NCI-H345 treated with DMSO at 0.1 percent for 48 hours (cell line): ENCODE measurements at regions not wholly inside any gene's neighbourhood (a gene's known extent, or its start where the extent isn't known, plus 50 kb on each side); places are given as distances from the start of the nearest gene placed in this dataset.

Source experiments
- DNase-seq: peaks from one replicate; lab custom pipeline; 2025; ENCODE audit not compliant: unreplicated experiment; lab: John Stamatoyannopoulos, UW

DNA sequence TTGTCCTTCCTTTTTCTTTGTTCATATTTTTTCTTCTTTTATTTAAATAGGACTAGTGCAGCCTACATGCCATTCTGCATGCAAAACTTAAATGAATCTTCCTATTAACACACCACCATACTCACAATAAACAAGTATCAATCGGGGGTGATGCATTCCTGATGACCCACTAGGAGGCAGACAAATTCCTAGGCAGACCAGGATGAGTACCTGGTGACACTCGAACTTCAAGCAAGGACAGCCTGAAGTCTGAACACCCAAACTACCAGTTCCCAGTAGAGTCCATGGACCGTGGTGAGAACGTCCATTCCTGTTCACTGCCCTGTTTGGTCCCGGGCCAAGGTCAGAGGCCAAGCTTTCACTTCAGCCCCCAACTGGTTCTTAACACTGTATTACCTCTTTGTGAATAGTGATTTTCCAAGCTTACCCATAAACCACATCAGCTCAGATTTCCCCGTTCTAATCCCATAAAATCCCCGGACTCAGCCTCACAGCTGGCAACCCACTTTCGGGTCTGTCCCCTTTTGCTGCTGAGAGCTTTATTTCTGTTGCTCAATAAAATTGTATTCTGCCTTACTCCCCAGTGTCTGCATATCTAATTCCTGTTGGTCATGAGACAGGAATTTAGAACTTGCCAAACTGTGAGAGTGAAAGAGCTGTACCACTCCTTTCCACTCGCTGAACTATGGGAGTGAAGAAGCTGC lies 1286.6 kb downstream of the FSTL5 start:
- DNase-seq: no peak

DNA sequence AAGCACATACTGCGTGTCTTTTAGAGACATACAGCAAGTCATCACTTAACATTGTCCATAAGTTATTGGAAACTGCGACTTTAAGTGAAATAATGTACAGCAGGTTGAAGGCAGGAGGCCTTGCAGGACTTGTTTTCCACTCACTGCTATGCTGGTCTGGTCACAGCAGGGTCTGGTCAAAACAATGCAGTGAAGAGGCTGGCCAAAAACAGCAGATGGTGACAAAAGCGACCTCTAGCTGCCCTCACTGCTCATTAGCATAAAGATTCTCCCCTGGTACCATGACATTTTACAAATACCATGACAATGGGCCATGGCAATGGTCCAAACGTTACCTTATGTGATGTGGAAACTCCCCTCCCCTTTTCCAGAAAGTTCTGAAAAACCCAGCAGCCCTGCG lies 1283.6 kb downstream of the FSTL5 start:
- no peak for DNase-seq

DNA sequence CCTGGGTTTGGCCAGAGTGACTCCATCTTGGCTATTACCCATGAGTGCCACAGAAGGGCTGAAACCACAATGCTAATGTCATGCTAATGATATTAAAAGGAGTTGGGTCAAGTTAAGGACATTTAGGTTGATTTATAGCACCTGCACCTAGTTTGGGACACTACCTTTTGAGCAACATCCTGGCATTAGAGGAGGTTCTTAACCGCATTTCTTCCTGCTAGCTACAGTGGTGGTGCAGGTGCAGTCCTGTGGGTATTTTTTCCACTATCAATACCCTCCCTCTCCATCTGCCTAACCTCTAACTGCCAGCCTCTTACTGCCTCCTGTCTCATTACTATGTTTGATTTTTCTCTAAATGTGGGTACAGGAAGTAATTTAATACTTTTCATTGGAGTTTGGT lies 1276.1 kb downstream of the FSTL5 start:
- no peak for DNase-seq

DNA sequence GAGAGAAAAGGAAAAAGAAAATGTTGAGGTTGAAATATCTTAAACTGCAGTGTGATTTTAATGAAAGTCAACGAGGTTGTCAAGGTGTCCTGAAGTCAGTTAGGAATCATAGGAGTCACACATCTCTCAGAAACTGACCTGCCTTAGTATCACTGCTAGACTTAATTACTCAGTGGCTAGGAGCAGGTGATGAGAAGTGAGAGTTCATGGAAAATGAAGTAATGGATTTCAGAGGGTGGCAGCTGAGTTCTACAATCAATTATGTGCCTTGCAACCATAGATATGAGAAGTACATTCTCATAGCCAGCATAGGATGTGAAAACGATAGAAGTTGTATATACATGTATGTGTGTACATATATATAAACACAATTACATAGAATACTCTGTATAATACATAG lies 1269.7 kb downstream of the FSTL5 start:
- no peak for DNase-seq

DNA sequence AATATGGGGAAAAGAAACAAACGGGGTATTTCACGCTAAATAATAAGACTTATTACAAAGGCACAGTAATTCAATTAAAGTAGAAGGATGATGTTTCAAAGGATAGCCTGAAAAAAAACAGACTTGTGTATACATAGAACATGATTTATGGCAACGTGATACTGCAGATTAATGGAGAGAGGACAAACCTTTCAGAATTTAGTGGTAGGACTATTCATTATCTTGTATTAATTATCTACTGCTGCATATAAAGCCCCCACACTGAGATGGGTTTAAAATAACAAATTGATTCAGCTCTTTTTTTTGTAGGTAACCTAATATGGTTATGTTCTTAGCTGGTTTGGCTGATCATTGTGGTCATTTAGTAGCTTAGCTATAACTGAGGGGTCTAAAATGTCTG lies 1269.0 kb downstream of the FSTL5 start:
- DNase-seq: no peak

DNA sequence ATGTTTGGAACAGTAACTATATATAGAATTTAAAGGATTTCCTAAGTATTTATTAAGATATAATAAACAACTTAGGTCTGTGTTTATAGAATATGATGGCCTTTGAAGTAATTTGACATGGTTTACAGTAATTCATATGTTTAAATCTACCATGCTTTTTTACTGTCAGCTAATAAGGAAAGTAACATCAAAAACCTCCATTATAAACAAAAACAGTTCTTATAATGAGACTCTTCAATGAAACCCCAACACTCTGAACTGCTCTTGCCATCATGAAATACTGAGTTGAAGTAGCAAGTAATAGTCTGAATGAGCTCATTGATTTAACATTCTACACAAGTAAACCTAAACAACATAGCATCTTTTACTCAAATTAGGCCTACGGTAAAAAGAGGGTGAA lies 1236.5 kb downstream of the FSTL5 start:
- no peak for DNase-seq

DNA sequence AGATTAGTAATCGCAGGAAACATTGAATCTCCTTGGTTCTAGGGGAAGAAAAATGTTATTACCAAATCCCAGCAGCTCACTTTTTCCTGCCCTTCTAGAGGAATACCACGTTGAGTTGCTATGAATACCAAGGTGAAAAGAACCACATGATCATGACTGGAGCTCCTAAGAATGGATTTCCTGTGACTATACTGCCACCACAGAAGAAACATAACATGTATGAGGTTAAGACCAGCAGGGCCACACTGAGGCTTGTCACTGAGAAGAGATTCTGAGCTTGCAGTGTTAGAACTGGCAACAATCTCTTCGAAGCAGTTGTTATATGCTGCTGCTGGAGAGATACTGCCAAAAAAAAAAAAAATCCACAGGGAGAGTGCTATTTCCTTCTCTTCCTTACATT lies 1235.3 kb downstream of the FSTL5 start:
- DNase-seq: no peak

DNA sequence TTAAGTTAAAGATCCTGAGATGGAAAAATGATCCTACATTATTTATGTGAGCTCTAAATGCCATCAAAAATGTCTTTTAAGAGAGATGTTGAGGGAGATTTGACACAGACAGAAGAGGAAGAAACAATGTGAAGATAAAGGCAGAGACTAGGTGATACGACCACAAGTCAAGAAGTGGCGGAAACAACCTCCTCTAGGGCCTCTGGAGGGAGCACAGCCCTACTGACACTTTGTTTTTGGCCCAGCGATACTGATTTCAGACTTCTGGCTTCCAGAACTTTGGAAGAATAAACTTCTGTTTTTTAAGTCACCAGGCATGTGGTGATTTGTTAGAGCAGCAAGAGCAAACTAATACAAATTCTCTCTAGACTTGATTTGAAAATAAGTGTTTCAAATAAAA lies 1216.1 kb downstream of the FSTL5 start:
- no peak for DNase-seq

DNA sequence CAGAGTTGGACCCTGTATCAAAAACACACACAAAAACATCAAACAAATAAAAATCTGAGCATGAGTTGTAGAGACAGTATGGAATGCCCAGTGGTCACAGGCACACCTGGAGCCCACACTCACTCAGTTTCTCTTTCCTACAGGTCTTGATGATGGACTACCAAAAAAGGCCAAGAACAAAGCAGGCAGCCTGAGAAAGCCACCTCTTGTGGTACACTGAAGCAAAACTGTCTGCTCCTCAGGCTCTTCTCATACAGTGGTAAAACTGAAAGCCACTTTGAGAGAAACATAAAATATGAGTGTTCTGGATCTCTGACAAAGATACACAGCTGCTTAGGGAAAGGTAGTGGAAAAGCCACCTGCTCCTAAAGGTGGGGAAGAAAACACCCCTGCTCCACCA lies 1206.9 kb downstream of the FSTL5 start:
- no peak for DNase-seq

DNA sequence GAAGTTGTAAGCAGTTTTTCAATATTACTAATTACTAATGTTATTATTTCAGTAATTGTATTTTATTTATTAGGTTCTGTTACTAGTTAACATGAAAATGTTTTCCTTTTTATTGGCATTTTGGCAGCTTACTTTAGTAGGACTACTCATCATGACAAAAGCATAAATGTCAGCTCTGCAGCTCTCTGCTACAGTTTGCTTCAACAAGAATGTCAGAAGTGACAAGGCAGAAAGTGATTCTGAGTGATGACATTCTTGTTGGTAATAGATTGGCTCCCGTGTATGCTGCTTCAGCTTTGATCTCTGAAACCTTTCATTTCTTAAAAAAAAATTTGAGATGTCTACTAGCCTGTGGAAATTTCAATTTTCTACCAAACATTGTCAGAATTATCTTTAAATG lies 1193.9 kb downstream of the FSTL5 start:
- DNase-seq: no peak

DNA sequence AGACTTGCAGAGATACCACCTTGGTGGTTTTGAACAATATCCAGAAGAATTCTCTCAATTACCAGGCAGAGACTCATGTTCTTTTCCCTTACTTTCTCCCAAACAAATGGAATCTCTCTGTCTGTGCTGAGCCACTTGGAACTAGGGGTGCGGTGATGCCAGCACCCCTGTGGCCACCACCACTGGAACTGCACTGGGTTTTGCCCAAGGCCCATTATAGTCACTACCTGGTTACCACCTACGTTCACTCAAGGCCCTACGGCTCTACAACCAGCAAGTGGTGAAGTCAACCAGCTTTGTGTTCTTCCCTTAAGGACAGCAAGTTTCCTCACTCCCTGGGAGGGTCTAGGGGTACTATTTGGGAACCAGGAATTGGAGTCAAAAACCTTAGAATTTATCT lies 1183.7 kb downstream of the FSTL5 start:
- DNase-seq: no peak

DNA sequence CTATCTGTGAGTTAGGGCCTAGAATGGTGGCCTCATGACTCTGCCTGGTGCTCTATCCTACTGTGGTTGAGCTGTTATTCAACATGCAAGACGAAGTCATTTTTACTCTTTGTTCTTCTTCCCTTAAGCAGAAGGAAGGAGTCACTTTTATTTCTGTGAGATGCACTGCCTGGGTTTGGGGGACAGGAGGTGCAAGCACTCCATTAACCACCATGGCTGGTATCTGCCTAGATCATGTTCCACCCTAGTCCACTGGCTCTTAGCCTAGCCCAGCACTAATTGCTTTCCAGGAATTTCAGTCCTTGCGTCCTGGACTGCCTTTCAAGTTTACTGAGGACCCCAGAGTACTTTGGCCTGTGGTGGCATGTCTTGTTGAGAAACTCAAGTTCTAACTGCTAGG lies 1182.7 kb downstream of the FSTL5 start:
- no peak for DNase-seq

DNA sequence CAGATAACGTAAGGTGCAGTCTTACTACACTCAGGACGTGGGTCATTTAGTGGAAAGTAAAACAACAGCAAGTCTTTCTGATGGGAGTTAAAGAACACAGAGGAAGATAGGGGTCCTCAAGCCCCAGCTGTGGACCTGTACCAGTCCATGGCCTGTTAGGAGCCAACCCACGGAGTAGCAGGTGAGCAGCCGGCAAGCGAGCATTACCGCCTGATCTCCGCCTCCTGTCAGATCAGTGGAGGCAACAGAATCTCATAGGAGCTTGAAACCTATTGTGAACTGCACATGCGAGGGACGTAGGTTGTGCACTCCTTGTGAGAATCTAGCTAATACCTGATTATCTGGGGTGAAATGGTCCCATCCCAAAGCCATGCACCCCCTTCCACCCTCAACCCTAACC lies 1180.8 kb downstream of the FSTL5 start:
- no peak for DNase-seq

DNA sequence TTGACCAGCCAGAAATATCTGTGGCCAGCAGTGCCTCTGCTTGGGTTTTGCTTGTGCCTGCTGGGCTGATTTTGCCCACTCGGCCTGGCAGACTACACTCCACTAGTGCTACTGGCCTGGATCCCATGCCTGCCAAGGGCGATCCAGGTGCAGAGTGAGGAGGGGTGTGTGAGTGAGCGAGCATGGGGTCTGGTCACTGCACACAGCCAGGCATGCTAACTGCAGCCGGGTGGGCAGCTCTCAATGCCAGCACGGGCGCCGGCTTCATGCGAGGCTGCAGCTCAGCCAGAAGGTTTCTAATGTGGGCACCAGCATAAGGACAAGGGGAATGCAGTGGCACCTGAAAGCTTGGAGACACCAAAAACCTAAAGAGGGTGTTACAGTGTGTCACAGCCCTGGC lies 1161.4 kb downstream of the FSTL5 start:
- DNase-seq: no peak

DNA sequence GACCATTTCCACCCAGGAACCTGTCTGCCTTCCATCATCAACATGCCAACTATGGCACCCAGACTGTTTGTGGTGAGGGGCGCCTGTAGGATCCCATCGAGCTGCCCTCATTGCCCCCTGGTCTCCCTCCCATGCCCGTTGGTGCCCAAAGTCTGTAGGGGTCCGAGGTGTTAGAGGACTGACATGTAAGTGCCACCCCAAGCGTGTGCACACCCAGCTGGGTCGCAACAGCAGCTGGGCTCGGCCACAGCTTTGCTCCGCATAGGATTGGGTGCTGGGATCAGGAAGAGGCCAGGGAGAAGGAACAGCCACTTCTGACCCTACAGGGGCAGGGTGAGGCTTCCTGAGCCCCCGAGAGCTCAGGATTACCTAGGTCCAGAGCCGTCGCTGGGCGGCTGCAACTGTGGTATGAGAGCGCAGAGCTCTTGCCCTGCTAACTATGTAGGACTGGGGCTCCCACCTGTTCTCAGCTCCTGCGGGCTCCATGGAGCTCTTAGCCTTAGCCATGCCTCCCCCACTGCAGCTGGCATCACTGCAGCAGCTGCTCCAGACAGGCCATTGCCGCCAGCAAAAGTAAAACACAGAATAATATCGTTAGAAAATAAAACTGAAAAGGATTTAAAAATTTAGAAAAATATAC lies 1160.3 kb downstream of the FSTL5 start:
- DNase-seq: no peak

DNA sequence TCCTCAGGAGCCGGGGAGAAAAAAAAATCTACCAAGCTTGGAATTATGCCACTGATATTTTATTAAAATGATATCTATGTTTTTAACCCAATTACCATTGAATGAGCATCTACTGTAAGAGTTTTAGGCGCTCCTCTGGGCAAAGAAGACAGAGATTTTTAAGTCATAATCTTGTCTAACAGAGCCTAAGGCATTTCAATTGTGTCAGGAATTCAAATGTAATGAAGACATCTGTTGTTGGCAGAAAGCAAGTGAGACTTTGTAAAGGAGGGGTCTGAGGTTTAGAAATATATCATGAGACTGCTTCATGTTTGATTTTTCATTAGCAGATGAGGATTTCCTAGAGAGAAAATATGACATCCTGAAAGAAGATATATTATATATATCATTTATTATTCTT lies 1158.1 kb downstream of the FSTL5 start:
- DNase-seq: no peak

DNA sequence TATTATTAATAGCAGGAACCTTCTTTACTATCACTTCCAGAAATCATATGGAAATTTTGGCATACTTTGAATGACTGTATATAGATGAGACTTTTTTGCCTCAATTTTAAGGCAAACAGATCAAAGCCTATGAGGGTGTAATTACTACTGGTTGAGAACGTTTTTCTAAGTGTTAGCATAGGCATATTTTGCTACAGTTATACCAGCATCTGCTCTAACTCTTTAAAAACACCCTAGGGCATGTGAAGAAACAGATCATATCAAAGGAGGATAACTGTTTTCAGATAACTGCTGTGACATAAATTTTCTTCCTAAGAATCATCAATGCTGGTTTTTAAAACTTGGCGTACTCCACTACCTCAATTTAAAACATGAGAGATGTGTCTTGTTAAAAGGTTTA lies 1155.3 kb downstream of the FSTL5 start:
- DNase-seq: no peak

DNA sequence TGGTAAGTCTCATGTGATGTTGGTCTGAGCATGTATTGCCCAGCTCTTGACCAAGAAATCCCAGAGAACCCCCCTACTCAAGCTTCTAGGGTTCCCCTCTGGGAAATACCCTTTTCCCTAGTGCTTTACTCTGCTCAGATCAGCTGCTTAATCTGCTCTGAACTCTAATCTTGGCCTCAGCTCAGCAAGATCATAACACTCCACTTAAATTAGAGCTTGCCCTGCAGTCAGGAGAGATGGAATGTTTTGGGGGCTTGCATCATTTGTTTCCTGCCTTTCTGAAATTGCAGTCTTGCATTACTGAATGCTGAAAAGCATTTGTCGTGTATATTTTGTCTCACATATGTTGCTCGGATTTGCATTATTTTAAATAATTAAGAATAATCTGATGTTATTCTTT lies 1153.6 kb downstream of the FSTL5 start:
- no peak for DNase-seq
